Keratinocyte (primary cell): ENCODE measurements at regions not wholly inside any gene's neighbourhood (a gene's known extent, or its start where the extent isn't known, plus 50 kb on each side); places are given as distances from the start of the nearest gene placed in this dataset.

Experiments used
- DNase-seq: peaks from one replicate; pipeline ENCODE4 v3.0.0-alpha.2; 2011; ENCODE audit warnings: low read depth, missing footprints, low spot score
- FAIRE-seq: peaks from 2 replicates; lab custom pipeline; 2011; peaks lifted over from hg19 to GRCh38; lab: Jason Lieb, UNC
- H2AFZ ChIP-seq: 2 replicates; pipeline ENCODE4 v1.6.0; 2012; ENCODE audit warnings: low read length, control low read depth, inconsistent platforms; ENCODE audit not compliant: control insufficient read depth
- H3K27ac ChIP-seq: 2 replicates; pipeline ENCODE4 v1.5.1; 2011; ENCODE audit warnings: low read length; ENCODE audit not compliant: control insufficient read depth, insufficient read depth
- H3K27me3 ChIP-seq: 3 replicates; pipeline ENCODE4 v1.6.0; 2011; ENCODE audit warnings: low read length; ENCODE audit not compliant: control insufficient read depth, insufficient read depth; ENCODE audit errors: extremely low read depth
- H3K36me3 ChIP-seq, 2 experiments: 2 replicates in 1 of 2; 3 replicates in 1 of 2; pipeline ENCODE4 v1.5.1; 2011; ENCODE audit warnings: low read length in 2 of 2, mild to moderate bottlenecking in 1 of 2; ENCODE audit not compliant: control insufficient read depth in 2 of 2, insufficient read depth in 2 of 2; ENCODE audit errors: extremely low read depth in 1 of 2
- H3K4me1 ChIP-seq: 3 replicates; pipeline ENCODE4 v1.5.1; 2011; ENCODE audit warnings: low read length; ENCODE audit not compliant: control insufficient read depth, insufficient read depth; ENCODE audit errors: extremely low read depth
- H3K4me2 ChIP-seq: 3 replicates; pipeline ENCODE4 v1.6.0; 2011; ENCODE audit warnings: low read depth, low read length; ENCODE audit not compliant: control insufficient read depth, insufficient read depth; ENCODE audit errors: extremely low read depth
- H3K4me3 ChIP-seq, 3 experiments: fragments of 200-600 bp in 1 of 3; sonication (generic) in 1 of 3; 2 replicates in 2 of 3; 3 replicates in 1 of 3; pipeline ENCODE4 v1.5.1; 2011 to 2016; ENCODE audit warnings: low read length in 3 of 3, mild to moderate bottlenecking in 3 of 3, control low read depth in 2 of 3, inconsistent platforms in 1 of 3, low read depth in 1 of 3, mixed read lengths in 1 of 3, mixed run types in 1 of 3, moderate library complexity in 1 of 3; ENCODE audit not compliant: control insufficient read depth in 2 of 3, insufficient read depth in 2 of 3; ENCODE audit errors: extremely low read depth in 1 of 3
- H3K79me2 ChIP-seq: 2 replicates; pipeline ENCODE4 v1.6.0; 2012; ENCODE audit warnings: low read length; ENCODE audit not compliant: control insufficient read depth, insufficient read depth
- H3K9ac ChIP-seq: 3 replicates; pipeline ENCODE4 v1.6.0; 2011; ENCODE audit warnings: low read length; ENCODE audit not compliant: control insufficient read depth, insufficient read depth; ENCODE audit errors: extremely low read depth
- H3K9me1 ChIP-seq: 3 replicates; pipeline ENCODE4 v1.6.0; 2011; ENCODE audit warnings: low read length; ENCODE audit not compliant: control insufficient read depth, insufficient read depth; ENCODE audit errors: extremely low read depth
- H3K9me3 ChIP-seq: 2 replicates; pipeline ENCODE4 v1.5.1; 2012; ENCODE audit warnings: low read depth, low read length; ENCODE audit not compliant: control insufficient read depth
- H4K20me1 ChIP-seq: 3 replicates; pipeline ENCODE4 v1.6.0; 2011; ENCODE audit warnings: low read length; ENCODE audit not compliant: control insufficient read depth, insufficient read depth; ENCODE audit errors: extremely low read depth
- CTCF ChIP-seq, 3 experiments: IDR thresholded peaks in 1 of 3; conservative IDR thresholded peaks in 1 of 3; optimal IDR thresholded peaks in 1 of 3; 2 replicates in 2 of 3; 3 replicates in 1 of 3; pipeline versions ENCODE3 to v1.5.1; 2011; ENCODE audit warnings: low read length in 3 of 3, mild to moderate bottlenecking in 3 of 3, moderate library complexity in 2 of 3, control low read depth in 1 of 3, inconsistent platforms in 1 of 3; ENCODE audit not compliant: insufficient read depth in 2 of 3; ENCODE audit errors: extremely low read depth in 1 of 3
- EZH2 ChIP-seq: IDR thresholded peaks from one replicate; pipeline ENCODE4 v1.6.1; 2012; ENCODE audit warnings: inconsistent platforms, mild to moderate bottlenecking, low read length, moderate library complexity
- dilution Hi-C: fragments of 300-500 bp; cut with MboI; formaldehyde crosslinking; loops from one replicate; pipeline ENCODE4 v1.7.0; 2020; ENCODE audit warnings: low sequenced_read_pairs; ENCODE audit not compliant: extremely low pct_ligation_motif_present

GRCh38 chr6:47363736-47364135, 54.0 kb upstream of the TNFRSF21 start:
- Histone ChIP-seq H3K9me1 (no peaks in the 10 kb centered on the region), H3K4me1 (no peaks in the 10 kb centered on the region), H3K4me3 (no peak overlapping the region), H3K9me3 (no peaks in the 10 kb centered on the region), H2AFZ (no peak overlapping the region), H4K20me1 (no peaks in the 10 kb centered on the region), H3K27me3 (peaks cover 4% of the 10 kb centered on the region), H3K4me2 (no peak overlapping the region), H3K36me3 (no peaks in the 10 kb centered on the region), H3K9ac (no peak overlapping the region), H3K79me2 (no peaks in the 10 kb centered on the region), H3K27ac (no peak overlapping the region)
- dilution Hi-C loops = no loop called here
- TF ChIP-seq CTCF (optimal IDR thresholded peaks at IDR 0.05 in 1 of 3, IDR thresholded peaks at IDR 0.05 in 1 of 3, conservative IDR thresholded peaks at IDR 0.05 in 1 of 3; ENCODE audit: extremely low read depth in 1 of 3, insufficient read depth in 2 of 3, low read length in 3 of 3) = no peak
- DNase-seq (no peak), FAIRE-seq (no peak)

- TF ChIP-seq CTCF (optimal IDR thresholded peaks at IDR 0.05 in 1 of 3, IDR thresholded peaks at IDR 0.05 in 1 of 3, conservative IDR thresholded peaks at IDR 0.05 in 1 of 3; ENCODE audit: extremely low read depth in 1 of 3, insufficient read depth in 2 of 3, low read length in 3 of 3) (no peak), EZH2 (no peak)
- H3K36me3 ChIP-seq = no peaks in the 10 kb centered on the region
- no peak overlapping the region for H3K27ac ChIP-seq
- peaks cover 4% of the 10 kb centered on the region for H3K27me3 ChIP-seq
- H3K4me1 ChIP-seq = no peaks in the 10 kb centered on the region
- no peaks in the 10 kb centered on the region for H3K79me2 ChIP-seq
- H3K9me1 ChIP-seq = no peaks in the 10 kb centered on the region
- H2AFZ ChIP-seq = no peak overlapping the region
- H3K9me3 ChIP-seq = no peaks in the 10 kb centered on the region
- H3K9ac ChIP-seq = no peak overlapping the region
- dilution Hi-C loops = no loop called here
- H3K4me2 ChIP-seq = no peak overlapping the region
- FAIRE-seq (no peak), DNase-seq (no peak)
- no peaks in the 10 kb centered on the region for H4K20me1 ChIP-seq
- H3K4me3 ChIP-seq = no peak overlapping the region
Observed at GRCh38 chr6:47366335-47366890, 56.7 kb upstream of the TNFRSF21 start.
